Neural cell (in vitro differentiated cells): ENCODE measurements at regions not wholly inside any gene's neighbourhood (a gene's known extent, or its start where the extent isn't known, plus 50 kb on each side); places are given as distances from the start of the nearest gene placed in this dataset.

Experiments
- H2AFZ ChIP-seq: fragments of 200-600, 300-800 bp; sonication (generic), shearing (Covaris generic); 2 replicates; pipeline ENCODE4 v1.6.0; 2014; ENCODE audit warnings: low read depth, mild to moderate bottlenecking, antibody characterized with exemption, low read length, moderate library complexity
- H3F3A ChIP-seq: fragments of 200-600 bp; shearing (Covaris generic); 2 replicates; pipeline ENCODE4 v1.6.1; 2016; ENCODE audit warnings: mild to moderate bottlenecking, moderate library complexity, mixed read lengths, antibody characterized with exemption, low read length; ENCODE audit not compliant: insufficient read depth, poor library complexity, severe bottlenecking
- H3K27ac ChIP-seq: fragments of 200-600, 300-800 bp; sonication (generic), shearing (Covaris generic); 2 replicates; pipeline ENCODE4 v1.5.1; 2014; ENCODE audit warnings: mild to moderate bottlenecking, low read length, moderate library complexity
- H3K27me3 ChIP-seq: fragments of 300-800, 200-600 bp; sonication (generic), shearing (Covaris generic); 2 replicates; pipeline ENCODE4 v1.6.0; 2014; ENCODE audit warnings: mild to moderate bottlenecking, low read depth, low read length, moderate library complexity; ENCODE audit not compliant: insufficient read depth
- H3K36me3 ChIP-seq: fragments of 300-800, 200-600 bp; sonication (generic), shearing (Covaris generic); 2 replicates; pipeline ENCODE4 v1.5.1; 2014; ENCODE audit warnings: mild to moderate bottlenecking, antibody characterized with exemption, low read length, moderate library complexity; ENCODE audit not compliant: insufficient read depth
- H3K4me2 ChIP-seq: fragments of 300-800, 200-600 bp; sonication (generic), shearing (Covaris generic); 2 replicates; pipeline ENCODE4 v1.6.0; 2014; ENCODE audit warnings: mild to moderate bottlenecking, low read length
- H3K4me3 ChIP-seq: fragments of 300-800, 200-600 bp; sonication (generic), shearing (Covaris generic); 2 replicates; pipeline ENCODE4 v1.5.1; 2014; ENCODE audit warnings: mild to moderate bottlenecking, low read length, moderate library complexity
- H3K79me2 ChIP-seq: fragments of 200-600 bp; shearing (Covaris generic); replicated peaks from 2 replicates; pipeline ENCODE4 v1.6.0; 2014; ENCODE audit warnings: mild to moderate bottlenecking, low read length, moderate library complexity; ENCODE audit not compliant: insufficient read depth
- H3K9ac ChIP-seq: fragments of 300-800, 200-600 bp; sonication (generic), shearing (Covaris generic); 2 replicates; pipeline ENCODE4 v1.6.1; 2016; ENCODE audit warnings: mild to moderate bottlenecking, low read length, mixed read lengths
- H3K9me2 ChIP-seq: fragments of 200-600 bp; shearing (Covaris generic); 2 replicates; pipeline ENCODE4 v1.6.1; 2016; ENCODE audit warnings: mild to moderate bottlenecking, low read length, mixed read lengths; ENCODE audit not compliant: insufficient read depth
- H3K9me3 ChIP-seq: fragments of 200-600, 300-800 bp; sonication (generic), shearing (Covaris generic); 2 replicates; pipeline ENCODE4 v1.6.1; 2016; ENCODE audit warnings: mild to moderate bottlenecking, mixed run types, low read length, moderate library complexity, mixed read lengths
- H4K20me1 ChIP-seq: fragments of 200-600 bp; shearing (Covaris generic); 2 replicates; pipeline ENCODE4 v1.6.1; 2016; ENCODE audit warnings: mild to moderate bottlenecking, mixed run types; ENCODE audit not compliant: insufficient read depth
- EP300 ChIP-seq: fragments of 450-650 bp; conservative IDR thresholded peaks from 2 replicates; pipeline ENCODE4 v1.6.1; 2014; ENCODE audit warnings: antibody characterized with exemption, mild to moderate bottlenecking, moderate library complexity; ENCODE audit not compliant: poor library complexity, severe bottlenecking
- EZH2 ChIP-seq: fragments of 200-600, 300-800 bp; shearing (Covaris generic), sonication (generic); IDR thresholded peaks from 2 replicates; pipeline ENCODE4 v1.6.1; 2014; ENCODE audit warnings: antibody characterized with exemption, low read length, borderline replicate concordance, mild to moderate bottlenecking; ENCODE audit not compliant: insufficient read depth, poor library complexity, severe bottlenecking
- MXI1 ChIP-seq: fragments of 450-650 bp; conservative IDR thresholded peaks from 2 replicates; pipeline ENCODE4 v1.6.1; 2014; ENCODE audit warnings: antibody characterized with exemption, mild to moderate bottlenecking; ENCODE audit not compliant: poor library complexity, severe bottlenecking
- POLR2AphosphoS5 ChIP-seq: IDR thresholded peaks from 2 replicates; pipeline ENCODE4 v1.6.1; 2012
- RAD21 ChIP-seq: fragments of 450-650 bp; conservative IDR thresholded peaks from 2 replicates; pipeline ENCODE4 v1.6.1; 2014; ENCODE audit warnings: antibody characterized with exemption, mild to moderate bottlenecking, moderate library complexity
- SMC3 ChIP-seq: fragments of 450-650 bp; conservative IDR thresholded peaks from 2 replicates; pipeline ENCODE4 v1.6.1; 2014; ENCODE audit warnings: antibody characterized with exemption, mild to moderate bottlenecking, moderate library complexity; ENCODE audit not compliant: poor library complexity
- TAF1 ChIP-seq: IDR thresholded peaks from 2 replicates; pipeline ENCODE4 v1.6.1; 2012; ENCODE audit warnings: low read depth
- TF ChIP-seq, protein P1 (sequence below): fragments of 450-650 bp; IDR thresholded peaks from 2 replicates; pipeline ENCODE4 v1.5.1; 2014; ENCODE audit warnings: antibody characterized with exemption, mild to moderate bottlenecking, moderate library complexity; ENCODE audit not compliant: poor library complexity, severe bottlenecking
- TF ChIP-seq, protein P2 (sequence below): IDR thresholded peaks from 2 replicates; pipeline ENCODE4 v1.6.1; 2012; ENCODE audit warnings: borderline replicate concordance

DNA sequence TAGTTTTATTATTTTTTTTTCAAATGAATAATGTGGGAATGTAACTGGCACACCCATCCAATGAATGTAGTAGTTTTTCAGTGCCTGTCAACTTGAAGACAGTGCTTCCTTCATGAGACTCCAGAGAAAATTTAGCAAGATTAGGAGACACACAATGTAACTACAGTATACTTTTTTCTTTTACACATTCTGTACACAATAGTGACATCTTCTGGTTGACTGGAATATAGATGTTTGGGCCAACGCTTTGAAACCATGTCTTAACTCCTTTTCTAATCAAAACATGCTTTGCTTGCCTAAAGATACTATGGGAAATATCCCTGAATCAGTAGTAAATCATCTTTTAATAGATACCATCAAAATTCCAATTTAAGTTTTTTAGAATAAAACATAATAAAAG lies 229.5 kb upstream of the ZC3H15 start:
- Histone ChIP-seq H3K79me2 (no peaks in the 10 kb centered on the region), H3K9ac (no peak overlapping the region), H2AFZ (no peak overlapping the region), H3K36me3 (no peaks in the 10 kb centered on the region), H3K9me3 (no peaks in the 10 kb centered on the region), H4K20me1 (no peaks in the 10 kb centered on the region), H3K4me3 (no peak overlapping the region), H3K27ac (no peak overlapping the region), H3K9me2 (no peaks in the 10 kb centered on the region), H3F3A (no peaks in the 10 kb centered on the region), H3K4me2 (no peak overlapping the region), H3K27me3 (no peaks in the 10 kb centered on the region)
- TF ChIP-seq RAD21 (peak; percentile 93), SMC3 (peak; percentile 89), POLR2AphosphoS5 (no peak), MXI1 (no peak)
- TF ChIP-seq, protein P1, sequence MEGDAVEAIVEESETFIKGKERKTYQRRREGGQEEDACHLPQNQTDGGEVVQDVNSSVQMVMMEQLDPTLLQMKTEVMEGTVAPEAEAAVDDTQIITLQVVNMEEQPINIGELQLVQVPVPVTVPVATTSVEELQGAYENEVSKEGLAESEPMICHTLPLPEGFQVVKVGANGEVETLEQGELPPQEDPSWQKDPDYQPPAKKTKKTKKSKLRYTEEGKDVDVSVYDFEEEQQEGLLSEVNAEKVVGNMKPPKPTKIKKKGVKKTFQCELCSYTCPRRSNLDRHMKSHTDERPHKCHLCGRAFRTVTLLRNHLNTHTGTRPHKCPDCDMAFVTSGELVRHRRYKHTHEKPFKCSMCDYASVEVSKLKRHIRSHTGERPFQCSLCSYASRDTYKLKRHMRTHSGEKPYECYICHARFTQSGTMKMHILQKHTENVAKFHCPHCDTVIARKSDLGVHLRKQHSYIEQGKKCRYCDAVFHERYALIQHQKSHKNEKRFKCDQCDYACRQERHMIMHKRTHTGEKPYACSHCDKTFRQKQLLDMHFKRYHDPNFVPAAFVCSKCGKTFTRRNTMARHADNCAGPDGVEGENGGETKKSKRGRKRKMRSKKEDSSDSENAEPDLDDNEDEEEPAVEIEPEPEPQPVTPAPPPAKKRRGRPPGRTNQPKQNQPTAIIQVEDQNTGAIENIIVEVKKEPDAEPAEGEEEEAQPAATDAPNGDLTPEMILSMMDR: peak; percentile 86

DNA sequence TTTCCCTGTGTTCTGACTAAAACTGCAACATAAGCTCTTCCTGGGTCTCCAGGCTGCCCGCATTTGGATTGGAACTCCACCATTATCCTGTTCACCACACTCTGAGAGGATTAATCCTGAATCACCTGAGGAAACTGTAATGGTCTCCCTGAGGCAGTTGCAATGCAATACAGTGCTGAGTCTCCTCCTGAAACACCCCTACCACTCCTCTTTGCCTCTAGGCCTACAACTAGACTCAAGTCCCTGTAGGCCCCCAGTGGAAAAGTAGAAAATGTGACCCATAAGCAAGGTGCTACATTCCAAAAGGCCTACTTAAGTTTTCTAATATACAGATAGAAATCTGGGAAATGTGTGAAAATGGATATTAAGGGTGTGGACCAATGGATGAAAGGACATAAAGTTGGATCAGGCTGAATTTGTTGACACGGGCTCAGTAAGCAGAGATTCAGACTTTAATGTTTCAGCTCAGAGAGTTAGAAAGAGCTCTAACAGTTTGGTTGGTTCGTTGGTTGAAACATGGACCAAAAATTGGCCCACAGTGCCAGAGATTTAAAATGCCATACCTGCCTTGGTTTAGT lies 222.3 kb upstream of the ZC3H15 start:
- TF ChIP-seq TAF1 (no peak), POLR2AphosphoS5 (no peak), EP300 (no peak), RAD21 (no peak), EZH2 (no peak), SMC3 (no peak), MXI1 (no peak)
- TF ChIP-seq, protein P2, sequence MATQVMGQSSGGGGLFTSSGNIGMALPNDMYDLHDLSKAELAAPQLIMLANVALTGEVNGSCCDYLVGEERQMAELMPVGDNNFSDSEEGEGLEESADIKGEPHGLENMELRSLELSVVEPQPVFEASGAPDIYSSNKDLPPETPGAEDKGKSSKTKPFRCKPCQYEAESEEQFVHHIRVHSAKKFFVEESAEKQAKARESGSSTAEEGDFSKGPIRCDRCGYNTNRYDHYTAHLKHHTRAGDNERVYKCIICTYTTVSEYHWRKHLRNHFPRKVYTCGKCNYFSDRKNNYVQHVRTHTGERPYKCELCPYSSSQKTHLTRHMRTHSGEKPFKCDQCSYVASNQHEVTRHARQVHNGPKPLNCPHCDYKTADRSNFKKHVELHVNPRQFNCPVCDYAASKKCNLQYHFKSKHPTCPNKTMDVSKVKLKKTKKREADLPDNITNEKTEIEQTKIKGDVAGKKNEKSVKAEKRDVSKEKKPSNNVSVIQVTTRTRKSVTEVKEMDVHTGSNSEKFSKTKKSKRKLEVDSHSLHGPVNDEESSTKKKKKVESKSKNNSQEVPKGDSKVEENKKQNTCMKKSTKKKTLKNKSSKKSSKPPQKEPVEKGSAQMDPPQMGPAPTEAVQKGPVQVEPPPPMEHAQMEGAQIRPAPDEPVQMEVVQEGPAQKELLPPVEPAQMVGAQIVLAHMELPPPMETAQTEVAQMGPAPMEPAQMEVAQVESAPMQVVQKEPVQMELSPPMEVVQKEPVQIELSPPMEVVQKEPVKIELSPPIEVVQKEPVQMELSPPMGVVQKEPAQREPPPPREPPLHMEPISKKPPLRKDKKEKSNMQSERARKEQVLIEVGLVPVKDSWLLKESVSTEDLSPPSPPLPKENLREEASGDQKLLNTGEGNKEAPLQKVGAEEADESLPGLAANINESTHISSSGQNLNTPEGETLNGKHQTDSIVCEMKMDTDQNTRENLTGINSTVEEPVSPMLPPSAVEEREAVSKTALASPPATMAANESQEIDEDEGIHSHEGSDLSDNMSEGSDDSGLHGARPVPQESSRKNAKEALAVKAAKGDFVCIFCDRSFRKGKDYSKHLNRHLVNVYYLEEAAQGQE: no peak
- TF ChIP-seq, protein P1: no peak
- Histone ChIP-seq H3K36me3 (no peaks in the 10 kb centered on the region), H4K20me1 (no peaks in the 10 kb centered on the region)

More for the DNA sequence above, 222.3 kb upstream of the ZC3H15 start:
- Histone ChIP-seq H3K27me3 (no peaks in the 10 kb centered on the region), H3K27ac (no peak overlapping the region), H3K4me2 (no peak overlapping the region), H2AFZ (no peak overlapping the region), H3K9me2 (no peaks in the 10 kb centered on the region), H3K79me2 (no peaks in the 10 kb centered on the region), H3K9ac (no peak overlapping the region), H3F3A (no peaks in the 10 kb centered on the region), H3K4me3 (no peak overlapping the region), H3K9me3 (no peaks in the 10 kb centered on the region)
